Activated CD4-positive, alpha-beta T cell treated with anti-CD3 and anti-CD28 coated beads, Interleukin-2, Interleukin-6, amounts not matched to agents 100 ng/mL and 50 ng/mL, durations not matched to agents 16 hours and 8 hours (primary cell): ENCODE measurements at regions not wholly inside any gene's neighbourhood (a gene's known extent, or its start where the extent isn't known, plus 50 kb on each side); places are given as distances from the start of the nearest gene placed in this dataset.

ENCODE experiments used
- DNase-seq: peaks from one replicate; pipeline ENCODE4 v3.0.0-alpha.2; 2020

DNA sequence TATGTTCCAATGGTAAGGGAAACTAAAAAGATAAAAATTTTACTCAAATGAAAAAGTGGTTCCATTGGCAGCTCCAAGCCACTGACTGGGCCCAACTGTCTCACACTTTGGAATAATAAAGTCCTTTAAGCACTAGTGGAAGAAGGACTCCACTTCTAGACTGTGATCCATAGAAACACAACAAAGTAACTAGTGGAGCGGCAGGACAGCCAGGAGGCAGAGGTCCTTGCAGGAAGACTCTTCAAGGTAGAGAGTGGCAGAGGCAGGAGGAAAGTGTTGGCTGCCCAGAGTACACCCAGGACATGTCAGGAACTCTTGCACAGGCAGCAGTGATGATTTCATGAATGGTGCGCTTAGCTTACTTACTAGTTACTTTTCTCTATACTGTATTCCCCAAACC is 65.0 kb upstream of the CCN6 start:
- DNase-seq = no peak

- peak; percentile 45 for DNase-seq
Observed at GRCh38 chr6:111989743-111990142, 64.2 kb upstream of the CCN6 start.

GRCh38 chr6:111990214-111990613 is 63.7 kb upstream of the CCN6 start:
- no peak for DNase-seq

DNA sequence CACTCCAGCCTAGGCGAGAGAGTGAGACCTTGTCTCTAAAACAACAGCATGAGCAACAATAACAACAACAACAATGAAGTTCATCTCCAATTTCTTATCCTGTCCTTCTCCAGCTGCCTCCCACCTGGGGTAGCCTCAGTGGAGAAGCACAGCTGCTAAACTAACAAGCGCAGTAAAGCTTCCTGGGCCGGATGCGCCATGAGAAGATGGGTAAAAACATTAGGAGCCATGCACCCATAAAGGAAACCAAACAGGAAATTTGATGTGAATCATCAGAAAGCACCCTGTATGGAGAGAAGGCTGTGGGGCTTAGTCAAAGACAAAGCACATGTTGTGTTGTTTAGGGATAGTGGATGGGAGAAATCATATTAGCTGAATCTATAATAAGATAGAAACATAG is 61.1 kb upstream of the CCN6 start:
- DNase-seq = peak; percentile 87

- DNase-seq = no peak
Observed at GRCh38 chr6:111993342-111993741, 60.6 kb upstream of the CCN6 start.

DNA sequence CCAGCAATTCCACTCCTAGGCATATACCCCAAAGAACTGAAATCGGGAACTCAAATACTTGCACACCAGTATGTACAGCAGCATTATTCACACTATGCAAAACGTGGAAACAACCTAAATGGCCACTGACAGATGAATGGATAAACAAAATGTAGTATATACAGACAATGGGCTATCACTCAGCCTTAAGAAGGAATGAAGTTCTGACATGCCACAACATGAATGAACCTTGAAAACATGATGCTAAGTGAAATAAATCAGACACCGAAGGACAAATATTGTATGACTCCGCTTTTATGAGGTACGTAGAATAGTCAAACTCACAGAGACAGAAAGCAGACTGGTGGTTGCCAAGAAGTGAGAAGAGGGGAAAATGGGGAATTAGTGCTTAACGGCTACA is 59.1 kb upstream of the CCN6 start:
- DNase-seq = no peak

DNA sequence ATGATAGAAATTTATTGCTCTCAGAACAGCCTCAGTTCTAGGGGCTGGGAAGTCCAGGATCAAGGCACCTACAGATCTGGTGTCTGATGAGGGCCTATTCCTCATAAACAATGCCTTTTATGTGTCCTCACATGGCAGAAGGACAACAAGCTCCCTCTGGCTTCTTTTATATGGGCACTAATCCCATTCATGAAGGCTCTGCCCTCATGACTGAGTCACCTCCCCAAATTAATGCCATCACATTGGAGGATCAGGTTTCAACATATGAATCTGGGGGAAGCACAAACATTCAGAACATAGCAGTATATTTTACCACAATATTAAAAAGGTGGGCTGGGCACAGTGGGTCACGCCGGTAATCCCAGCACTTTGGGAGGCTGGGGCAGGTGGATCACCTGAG is 58.5 kb upstream of the CCN6 start:
- DNase-seq = no peak

GRCh38 chr6:111996144-111996865 is 57.6 kb upstream of the CCN6 start:
- DNase-seq = no peak

DNA sequence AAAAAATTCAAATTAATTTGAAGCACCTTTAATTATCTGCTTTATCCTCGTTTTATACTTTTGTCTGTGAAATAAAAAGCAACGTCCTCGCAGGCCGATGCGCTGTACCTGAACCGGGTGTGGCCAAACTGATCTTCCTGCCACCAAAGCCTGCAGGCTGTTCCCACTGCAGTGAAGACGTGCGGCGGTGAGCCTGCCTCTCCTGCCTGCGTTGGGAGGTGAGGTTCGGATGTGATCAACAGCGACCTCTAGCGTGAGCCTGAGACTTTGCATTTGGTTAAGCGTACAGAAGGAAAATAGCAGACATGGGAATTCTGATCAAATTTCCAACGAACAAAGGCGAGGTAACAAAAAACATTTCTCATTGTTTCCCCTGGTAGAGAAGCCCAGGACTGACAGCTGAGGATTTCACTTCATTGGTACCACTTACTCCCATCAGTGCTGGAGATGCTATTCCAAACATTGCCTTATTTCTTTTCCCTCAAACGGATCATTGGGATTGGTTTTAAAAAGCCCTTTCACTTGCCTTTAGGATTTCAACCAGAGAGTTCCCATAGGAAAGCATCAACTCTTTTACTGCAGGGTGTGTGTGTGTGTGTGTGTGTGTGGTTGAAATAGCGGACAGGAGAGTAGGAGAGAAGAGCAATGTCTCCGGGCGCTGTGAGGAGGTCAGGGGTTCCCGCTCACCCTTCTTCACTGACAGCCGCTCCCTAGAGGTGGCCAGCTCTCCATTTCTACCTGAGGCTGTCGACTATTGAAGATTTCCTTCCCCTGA is 56.6 kb upstream of the CCN6 start:
- peak; percentile 88 for DNase-seq

DNA sequence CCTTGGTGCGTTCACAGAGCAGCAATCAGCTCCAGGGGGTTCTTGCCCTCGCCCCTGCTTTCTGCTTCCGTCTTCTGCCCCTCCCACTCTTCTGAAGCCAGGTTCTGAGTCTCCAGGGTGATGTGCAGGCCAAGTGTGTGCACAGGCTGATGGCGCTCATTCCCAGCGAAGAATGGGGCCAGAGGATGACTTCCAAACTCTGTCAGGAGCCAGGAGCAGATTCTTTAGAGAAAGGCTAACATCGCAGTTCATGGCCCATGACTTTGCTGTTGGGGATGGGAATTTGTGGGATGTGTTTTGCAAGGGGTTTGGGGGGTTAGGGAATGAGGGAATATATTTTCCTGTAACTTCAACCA is 56.1 kb upstream of the CCN6 start:
- no peak for DNase-seq

DNA sequence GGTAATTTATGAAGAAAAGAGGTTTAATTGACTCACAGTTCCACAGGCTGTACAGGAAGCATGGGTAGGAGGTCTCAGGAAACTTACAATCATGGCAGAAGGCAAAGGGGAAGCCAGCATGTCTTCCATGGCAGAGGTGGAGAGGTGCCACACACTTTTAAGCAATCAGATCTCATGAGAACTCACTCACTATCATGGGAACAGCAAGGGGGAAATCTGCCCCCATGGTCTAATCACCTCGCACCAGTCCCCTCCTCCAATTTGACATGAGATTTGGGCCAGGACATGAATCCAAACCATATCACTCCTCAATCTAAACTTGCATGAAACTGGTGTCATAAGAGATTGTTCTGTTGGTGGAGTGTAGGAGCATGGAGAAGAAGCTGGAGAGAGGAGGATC is 51.6 kb upstream of the CCN6 start:
- no peak for DNase-seq
